ENCODE measurements at regions not wholly inside any gene's neighbourhood (a gene's known extent, or its start where the extent isn't known, plus 50 kb on each side); places are given as distances from the start of the nearest gene placed in this dataset.

DNA sequence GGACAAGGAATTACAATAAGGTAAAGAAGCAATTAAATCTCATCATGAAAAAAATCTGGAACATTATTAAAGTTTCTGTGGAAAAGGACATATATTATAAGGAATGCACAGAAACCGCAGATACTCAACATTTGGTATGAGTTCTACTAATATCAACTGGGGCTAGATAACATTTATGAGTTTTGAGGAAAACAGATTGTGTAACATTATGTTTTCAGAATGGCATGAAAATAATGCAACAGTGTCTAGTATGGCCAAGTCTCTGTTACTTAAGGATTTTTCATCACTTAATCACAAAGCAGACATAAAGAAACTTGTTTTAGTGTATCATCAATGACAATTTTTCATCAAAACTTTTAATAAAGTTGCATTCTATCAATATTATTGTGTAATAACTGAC is 785.0 kb downstream of the GLUD2 start:
- 87% methylated on average over 1 of the region's 1 CpG for WGBS
- Histone ChIP-seq H3K27me3 (replicated peaks; ENCODE audit: insufficient read depth) (no peaks in the 10 kb centered on the region), H3K9me3 (no peaks in the 10 kb centered on the region), H3K36me3 (no peaks in the 10 kb centered on the region), H3K4me3 (no peak overlapping the region), H3K27ac (no peak overlapping the region), H3K4me1 (replicated peaks) (no peaks in the 10 kb centered on the region)
- DNase-seq (ENCODE audit: low spot score), result no peak
- intact Hi-C loops (cut with DNase I), result no loop called here
- TF ChIP-seq POLR2A (IDR thresholded peaks at IDR 0.05), result no peak
- TF ChIP-seq, protein P1, sequence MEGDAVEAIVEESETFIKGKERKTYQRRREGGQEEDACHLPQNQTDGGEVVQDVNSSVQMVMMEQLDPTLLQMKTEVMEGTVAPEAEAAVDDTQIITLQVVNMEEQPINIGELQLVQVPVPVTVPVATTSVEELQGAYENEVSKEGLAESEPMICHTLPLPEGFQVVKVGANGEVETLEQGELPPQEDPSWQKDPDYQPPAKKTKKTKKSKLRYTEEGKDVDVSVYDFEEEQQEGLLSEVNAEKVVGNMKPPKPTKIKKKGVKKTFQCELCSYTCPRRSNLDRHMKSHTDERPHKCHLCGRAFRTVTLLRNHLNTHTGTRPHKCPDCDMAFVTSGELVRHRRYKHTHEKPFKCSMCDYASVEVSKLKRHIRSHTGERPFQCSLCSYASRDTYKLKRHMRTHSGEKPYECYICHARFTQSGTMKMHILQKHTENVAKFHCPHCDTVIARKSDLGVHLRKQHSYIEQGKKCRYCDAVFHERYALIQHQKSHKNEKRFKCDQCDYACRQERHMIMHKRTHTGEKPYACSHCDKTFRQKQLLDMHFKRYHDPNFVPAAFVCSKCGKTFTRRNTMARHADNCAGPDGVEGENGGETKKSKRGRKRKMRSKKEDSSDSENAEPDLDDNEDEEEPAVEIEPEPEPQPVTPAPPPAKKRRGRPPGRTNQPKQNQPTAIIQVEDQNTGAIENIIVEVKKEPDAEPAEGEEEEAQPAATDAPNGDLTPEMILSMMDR (IDR thresholded peaks at IDR 0.05), result no peak
- TF ChIP-seq POLR2AphosphoS5 (IDR thresholded peaks at IDR 0.05), result no peak

DNA sequence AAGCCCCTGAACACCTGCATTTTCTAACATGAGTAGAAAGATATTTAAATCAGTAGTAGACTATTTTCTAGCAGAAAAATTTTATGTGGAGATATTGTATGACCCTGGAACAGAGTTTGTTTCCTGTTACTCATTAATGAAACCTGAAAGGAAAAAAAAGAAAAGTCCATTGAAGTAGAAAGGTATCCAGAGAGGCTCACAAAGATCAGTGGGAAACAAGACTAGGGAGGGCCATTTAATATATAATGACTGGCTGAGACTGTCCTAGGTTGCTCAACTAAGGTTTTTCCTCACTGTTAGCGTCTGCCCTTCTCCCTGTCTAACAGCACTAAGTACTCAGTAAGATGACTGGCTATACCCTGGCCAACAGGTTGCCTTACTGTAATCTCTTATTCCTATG is 788.6 kb downstream of the GLUD2 start:
- DNase-seq (ENCODE audit: low spot score), result no peak
- H3K36me3 ChIP-seq, result no peaks in the 10 kb centered on the region
- H3K27me3 ChIP-seq (replicated peaks; ENCODE audit: insufficient read depth), result no peaks in the 10 kb centered on the region
- H3K4me1 ChIP-seq (replicated peaks), result no peaks in the 10 kb centered on the region
- no peaks in the 10 kb centered on the region for H3K9me3 ChIP-seq
- no peak overlapping the region for H3K27ac ChIP-seq
- H3K4me3 ChIP-seq, result no peak overlapping the region
- WGBS, result 79% methylated on average over 1 of the region's 1 CpG
- intact Hi-C loops (cut with DNase I), result no loop called here
- TF ChIP-seq POLR2AphosphoS5 (IDR thresholded peaks at IDR 0.05) (no peak), POLR2A (IDR thresholded peaks at IDR 0.05) (no peak)
- TF ChIP-seq, protein P1 (IDR thresholded peaks at IDR 0.05), result no peak

DNA sequence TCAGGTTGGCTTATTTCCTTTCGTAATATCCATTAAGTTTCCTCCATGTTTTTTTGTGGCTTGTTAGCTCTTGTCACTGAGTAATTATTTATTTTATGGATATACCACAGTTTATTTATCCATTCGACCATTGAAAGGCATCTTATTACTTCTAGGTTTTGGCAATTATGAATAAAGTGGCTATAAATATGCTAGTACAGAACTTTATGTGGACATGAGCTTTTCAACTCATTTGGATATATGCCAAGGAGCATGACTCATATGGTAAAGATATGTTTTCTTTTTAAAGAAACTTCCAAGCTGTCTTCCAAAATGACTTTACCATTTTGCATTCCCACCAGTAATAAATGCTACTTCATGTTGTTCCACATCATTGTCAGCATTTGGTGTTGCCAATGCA is 803.6 kb downstream of the GLUD2 start:
- no peak overlapping the region for H3K4me3 ChIP-seq
- H3K27me3 ChIP-seq (replicated peaks; ENCODE audit: insufficient read depth), result no peaks in the 10 kb centered on the region
- no peaks in the 10 kb centered on the region for H3K36me3 ChIP-seq
- no peak overlapping the region for H3K27ac ChIP-seq
- no peaks in the 10 kb centered on the region for H3K4me1 ChIP-seq (replicated peaks)
- TF ChIP-seq, protein P1 (IDR thresholded peaks at IDR 0.05), result no peak
- no peak for TF ChIP-seq POLR2AphosphoS5 (IDR thresholded peaks at IDR 0.05)
- TF ChIP-seq POLR2A (IDR thresholded peaks at IDR 0.05), result no peak
- no peaks in the 10 kb centered on the region for H3K9me3 ChIP-seq
- 19% methylated on average over 2 of the region's 2 CpGs for WGBS
- no peak for DNase-seq (ENCODE audit: low spot score)
- intact Hi-C loops (cut with DNase I), result no loop called here

DNA sequence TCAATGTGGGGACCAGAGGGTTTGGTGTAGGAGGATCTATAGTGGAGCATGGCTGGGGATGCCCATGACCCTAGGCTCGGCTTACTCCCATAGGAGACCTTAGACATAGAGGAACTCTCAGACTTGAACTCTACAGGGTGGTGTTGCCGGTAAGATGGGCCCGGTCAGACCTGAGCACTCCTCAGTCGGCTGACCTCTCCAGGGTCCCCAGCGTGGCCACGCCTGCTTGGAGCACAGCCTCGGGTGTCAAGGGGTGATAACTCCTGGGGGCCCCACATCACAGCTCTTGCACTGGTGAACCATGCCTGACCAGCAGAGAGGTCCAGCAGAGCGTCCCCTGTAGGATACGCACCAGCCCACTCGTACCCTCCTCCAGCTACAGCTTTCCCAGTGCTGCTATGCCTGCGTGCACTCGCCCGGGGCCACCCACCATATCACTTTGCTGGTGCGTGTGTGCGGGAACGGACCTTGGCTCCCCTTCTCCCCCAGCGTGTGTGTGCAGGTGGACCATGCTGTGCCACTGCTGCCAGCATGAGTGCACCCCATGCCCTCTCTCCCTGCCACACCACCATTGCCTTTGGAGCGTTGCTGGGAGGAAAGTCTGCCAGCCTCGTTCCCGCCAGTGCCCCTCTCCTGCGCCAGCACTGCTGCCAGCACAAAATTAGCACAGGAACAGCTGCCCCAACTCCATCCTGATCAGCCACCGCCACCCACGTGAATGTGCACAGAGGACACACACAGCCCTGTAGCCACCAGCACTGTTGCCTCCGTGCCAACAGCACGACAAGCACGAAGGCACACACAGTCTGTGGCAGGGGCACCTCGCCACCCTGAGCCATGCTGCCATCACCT is 806.6 kb downstream of the GLUD2 start:
- TF ChIP-seq POLR2AphosphoS5 (IDR thresholded peaks at IDR 0.05), result no peak
- TF ChIP-seq, protein P1 (IDR thresholded peaks at IDR 0.05), result no peak
- no peak for TF ChIP-seq POLR2A (IDR thresholded peaks at IDR 0.05)
- H3K27ac ChIP-seq, result no peak overlapping the region
- H3K4me3 ChIP-seq, result no peak overlapping the region
- no peaks in the 10 kb centered on the region for H3K27me3 ChIP-seq (replicated peaks; ENCODE audit: insufficient read depth)
- 94% methylated on average over 6 of the region's 27 CpGs for WGBS
- no peak for DNase-seq (ENCODE audit: low spot score)
- no peaks in the 10 kb centered on the region for H3K36me3 ChIP-seq
- intact Hi-C loops (cut with DNase I), result no loop called here
- H3K9me3 ChIP-seq, result no peaks in the 10 kb centered on the region
- H3K4me1 ChIP-seq (replicated peaks), result no peaks in the 10 kb centered on the region

DNA sequence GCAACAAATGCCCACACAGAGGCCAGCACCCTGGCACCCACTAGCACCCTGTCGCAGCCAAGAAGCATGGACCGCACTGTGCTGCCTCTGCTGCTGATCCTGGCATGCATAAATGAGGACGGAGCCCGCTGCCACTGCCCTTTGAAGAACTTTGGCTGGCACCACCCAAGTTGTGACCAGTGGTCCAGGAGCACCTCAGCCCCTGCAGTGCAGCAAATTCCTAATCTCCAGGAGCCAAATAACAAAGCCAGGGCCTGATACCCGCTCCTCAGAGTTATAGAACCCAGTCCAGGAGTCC is 807.2 kb downstream of the GLUD2 start:
- Histone ChIP-seq H3K27me3 (replicated peaks; ENCODE audit: insufficient read depth) (no peaks in the 10 kb centered on the region), H3K27ac (no peak overlapping the region), H3K4me1 (replicated peaks) (no peaks in the 10 kb centered on the region), H3K4me3 (no peak overlapping the region), H3K9me3 (no peaks in the 10 kb centered on the region), H3K36me3 (no peaks in the 10 kb centered on the region)
- TF ChIP-seq, protein P1 (IDR thresholded peaks at IDR 0.05), result no peak
- TF ChIP-seq POLR2A (IDR thresholded peaks at IDR 0.05), result no peak
- TF ChIP-seq POLR2AphosphoS5 (IDR thresholded peaks at IDR 0.05), result no peak
- DNase-seq (ENCODE audit: low spot score), result no peak
- WGBS, result 100% methylated on average over 1 of the region's 5 CpGs
- intact Hi-C loops (cut with DNase I), result no loop called here

All from prostate gland (tissue), 2 donors.